A549 (cell line): ENCODE measurements at regions not wholly inside any gene's neighbourhood (a gene's known extent, or its start where the extent isn't known, plus 50 kb on each side); places are given as distances from the start of the nearest gene placed in this dataset.
"Not testable (repeated sequence)": the region's sequence is repeated elsewhere in the genome, so short reads cannot be mapped to it uniquely, and the experiment has no call there.

Source experiments
- ATAC-seq, 2 experiments: fragments of 200-7000 bp in 1 of 2; fragments of >200 bp in 1 of 2; cut with Nextera tagmentation in 1 of 2; cut with Tn5 transposase in 1 of 2; 3 replicates each; pipeline versions ENCODE4 v1.8.0 to v1.9.1; 2018 to 2020; ENCODE audit warnings: mild to moderate bottlenecking in 1 of 2, moderate library complexity in 1 of 2
- CTCF ChIA-PET: fragments of 300-600 bp; sonication (Branson Sonifier 250); formaldehyde crosslinking; extraction: SDS; loops from one replicate; lab custom pipeline; 2021; ENCODE audit warnings: antibody characterized with exemption, inconsistent platforms; lab: Yijun Ruan, JAX
- POLR2A ChIA-PET: fragments of 350-600 bp; formaldehyde crosslinking; extraction: SDS; loops from one replicate; lab custom pipeline; 2021; ENCODE audit warnings: antibody characterized with exemption, inconsistent platforms; lab: Yijun Ruan, JAX
- DNase-seq, 2 experiments: peaks; one replicate each; pipeline versions ENCODE4 v3.0.0 to v3.0.0-alpha.2; 2011 to 2016; ENCODE audit warnings: low read depth in 1 of 2, low spot score in 1 of 2
- FAIRE-seq: peaks from 2 replicates; lab custom pipeline; 2011; peaks lifted over from hg19 to GRCh38; lab: Jason Lieb, UNC
- H3K27ac ChIP-seq, 2 experiments: fragments of >200 bp; sonication (Bioruptor Twin); formaldehyde crosslinking; 3 replicates each; pipeline ENCODE4 v1.5.1; 2016 to 2017
- H3K4me1 ChIP-seq: fragments of >200 bp; sonication (Bioruptor Twin); formaldehyde crosslinking; 3 replicates; pipeline ENCODE4 v1.6.1; 2016
- H3K4me2 ChIP-seq: fragments of >200 bp; sonication (Bioruptor Twin); formaldehyde crosslinking; 3 replicates; pipeline ENCODE4 v1.6.1; 2016
- H3K4me3 ChIP-seq: fragments of >200 bp; sonication (Bioruptor Twin); formaldehyde crosslinking; 3 replicates; pipeline ENCODE4 v1.5.1; 2016
- H3K9me3 ChIP-seq: fragments of >200 bp; sonication (Bioruptor Twin); formaldehyde crosslinking; 3 replicates; pipeline ENCODE4 v1.6.1; 2016
- BHLHE40 ChIP-seq: IDR thresholded peaks from 2 replicates; pipeline ENCODE4 v1.6.1; 2012; ENCODE audit warnings: low read depth, low read length, inconsistent platforms
- EP300 ChIP-seq, 2 experiments: fragments of >200 bp; sonication (Bioruptor Twin); formaldehyde crosslinking; IDR thresholded peaks; 2 replicates in 1 of 2; 3 replicates in 1 of 2; pipeline ENCODE4 v1.6.1; 2016 to 2017
- FOSL2 ChIP-seq, 2 experiments: fragments of 450-650 bp in 1 of 2; fragments of >200 bp in 1 of 2; sonication (Bioruptor Twin) in 1 of 2; formaldehyde crosslinking; IDR thresholded peaks; 2 replicates each; pipeline versions ENCODE4 v1.5.0 to v1.6.1; 2016 to 2020; ENCODE audit warnings: mild to moderate bottlenecking in 1 of 2, moderate library complexity in 1 of 2
- FOXS1 ChIP-seq: fragments of 250-450 bp; sonication (Bioruptor Pico); IDR thresholded peaks from 2 replicates; pipeline ENCODE4 v1.5.0; 2020; ENCODE audit warnings: mild to moderate bottlenecking, moderate library complexity
- HOXB5 ChIP-seq: fragments of 250-450 bp; sonication (Bioruptor Pico); IDR thresholded peaks from 2 replicates; pipeline ENCODE4 v1.5.0; 2020; ENCODE audit warnings: mild to moderate bottlenecking, moderate library complexity
- KDM5A ChIP-seq: fragments of 200-600 bp; sonication (generic); IDR thresholded peaks from 2 replicates; pipeline ENCODE4 v1.6.1; 2016; ENCODE audit warnings: antibody characterized with exemption, mild to moderate bottlenecking
- MAZ ChIP-seq: fragments of 150-350 bp; IDR thresholded peaks from 2 replicates; pipeline ENCODE4 v1.6.1; 2014; ENCODE audit warnings: antibody characterized with exemption, low read depth, low read length, borderline replicate concordance
- RAD21 ChIP-seq, 2 experiments: fragments of >200 bp in 1 of 2; sonication (Bioruptor Twin) in 1 of 2; formaldehyde crosslinking in 1 of 2; IDR thresholded peaks in 1 of 2; conservative IDR thresholded peaks in 1 of 2; 2 replicates in 1 of 2; 3 replicates in 1 of 2; pipeline ENCODE4 v1.6.1; 2012 to 2018; ENCODE audit warnings: inconsistent platforms in 1 of 2
- RARB ChIP-seq: fragments of 250-450 bp; sonication (Bioruptor Pico); IDR thresholded peaks from 2 replicates; pipeline ENCODE4 v1.8.0; 2021; ENCODE audit warnings: mild to moderate bottlenecking, moderate library complexity
- RCOR1 ChIP-seq: fragments of 150-350 bp; IDR thresholded peaks from 2 replicates; pipeline ENCODE4 v1.6.1; 2014; ENCODE audit warnings: antibody characterized with exemption, low read length, low read depth
- SREBF2 ChIP-seq: fragments of 450-650 bp; IDR thresholded peaks from 2 replicates; pipeline ENCODE4 v1.6.1; 2014; ENCODE audit warnings: mild to moderate bottlenecking, moderate library complexity
- ZC3H11A ChIP-seq: fragments of 450-650 bp; IDR thresholded peaks from 2 replicates; pipeline ENCODE4 v1.6.1; 2014; ENCODE audit warnings: antibody characterized with exemption, mild to moderate bottlenecking
- ZFP36 ChIP-seq: fragments of 450-650 bp; IDR thresholded peaks from 2 replicates; pipeline ENCODE4 v1.6.1; 2014; ENCODE audit warnings: borderline replicate concordance; ENCODE audit not compliant: partially characterized antibody
- ZSCAN20 ChIP-seq: fragments of 250-450 bp; sonication (Bioruptor Pico); IDR thresholded peaks from 2 replicates; pipeline ENCODE4 v1.8.0; 2022; ENCODE audit warnings: mild to moderate bottlenecking, moderate library complexity
- WGBS: methylation state at CpG from one replicate; pipeline ENCODE4 v1.1.6; 2017; ENCODE audit errors: missing lambda C conversion rate; 5-methylcytosine and 5-hydroxymethylcytosine counted together
- TF ChIP-seq, protein P1 (sequence below): fragments of 200-600 bp; sonication (generic); IDR thresholded peaks from 2 replicates; pipeline ENCODE4 v1.6.1; 2016; ENCODE audit warnings: antibody characterized with exemption, mild to moderate bottlenecking, moderate library complexity
- TF ChIP-seq, protein P2 (sequence below): fragments of 250-450 bp; sonication (Bioruptor Pico); IDR thresholded peaks from 2 replicates; pipeline ENCODE4 v1.5.0; 2021; ENCODE audit warnings: mild to moderate bottlenecking, moderate library complexity, borderline replicate concordance

DNA sequence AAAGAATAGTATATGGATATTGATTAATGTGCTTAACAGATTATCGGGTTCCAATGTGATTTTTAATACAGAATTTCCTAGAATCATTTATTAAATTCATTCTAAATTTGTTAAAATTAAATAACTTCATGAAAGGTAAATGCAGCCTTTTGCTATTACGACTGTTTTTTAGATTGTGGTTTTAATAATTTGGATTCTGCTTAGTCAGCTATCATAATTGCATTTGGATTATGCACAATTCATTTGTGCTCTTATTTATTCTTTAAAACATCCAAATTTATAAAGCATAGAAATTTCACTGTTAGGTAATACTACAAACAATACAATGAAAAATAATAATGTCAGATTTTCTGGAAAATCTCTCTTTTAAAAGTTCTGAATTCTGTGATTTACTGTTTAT is 1598.5 kb downstream of the EFNA5 start:
- Histone ChIP-seq H3K4me3 (no peak overlapping the region), H3K9me3 (no peaks in the 10 kb centered on the region), H3K27ac (no peak overlapping the region), H3K4me2 (no peak overlapping the region), H3K4me1 (no peaks in the 10 kb centered on the region)
- FAIRE-seq (no peak), ATAC-seq (no peak), DNase-seq (no peak)
- 51% methylated on average over 2 of the region's 2 CpGs for WGBS
- TF ChIP-seq, protein P1, sequence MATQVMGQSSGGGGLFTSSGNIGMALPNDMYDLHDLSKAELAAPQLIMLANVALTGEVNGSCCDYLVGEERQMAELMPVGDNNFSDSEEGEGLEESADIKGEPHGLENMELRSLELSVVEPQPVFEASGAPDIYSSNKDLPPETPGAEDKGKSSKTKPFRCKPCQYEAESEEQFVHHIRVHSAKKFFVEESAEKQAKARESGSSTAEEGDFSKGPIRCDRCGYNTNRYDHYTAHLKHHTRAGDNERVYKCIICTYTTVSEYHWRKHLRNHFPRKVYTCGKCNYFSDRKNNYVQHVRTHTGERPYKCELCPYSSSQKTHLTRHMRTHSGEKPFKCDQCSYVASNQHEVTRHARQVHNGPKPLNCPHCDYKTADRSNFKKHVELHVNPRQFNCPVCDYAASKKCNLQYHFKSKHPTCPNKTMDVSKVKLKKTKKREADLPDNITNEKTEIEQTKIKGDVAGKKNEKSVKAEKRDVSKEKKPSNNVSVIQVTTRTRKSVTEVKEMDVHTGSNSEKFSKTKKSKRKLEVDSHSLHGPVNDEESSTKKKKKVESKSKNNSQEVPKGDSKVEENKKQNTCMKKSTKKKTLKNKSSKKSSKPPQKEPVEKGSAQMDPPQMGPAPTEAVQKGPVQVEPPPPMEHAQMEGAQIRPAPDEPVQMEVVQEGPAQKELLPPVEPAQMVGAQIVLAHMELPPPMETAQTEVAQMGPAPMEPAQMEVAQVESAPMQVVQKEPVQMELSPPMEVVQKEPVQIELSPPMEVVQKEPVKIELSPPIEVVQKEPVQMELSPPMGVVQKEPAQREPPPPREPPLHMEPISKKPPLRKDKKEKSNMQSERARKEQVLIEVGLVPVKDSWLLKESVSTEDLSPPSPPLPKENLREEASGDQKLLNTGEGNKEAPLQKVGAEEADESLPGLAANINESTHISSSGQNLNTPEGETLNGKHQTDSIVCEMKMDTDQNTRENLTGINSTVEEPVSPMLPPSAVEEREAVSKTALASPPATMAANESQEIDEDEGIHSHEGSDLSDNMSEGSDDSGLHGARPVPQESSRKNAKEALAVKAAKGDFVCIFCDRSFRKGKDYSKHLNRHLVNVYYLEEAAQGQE = no peak
- TF ChIP-seq ZSCAN20 (CRISPR knock-in tag) (no peak), MAZ (no peak), FOXS1 (CRISPR knock-in tag) (no peak), EP300 (IDR thresholded peaks at IDR 0.05) (no peak), BHLHE40 (no peak), RCOR1 (no peak), RAD21 (conservative IDR thresholded peaks at IDR 0.05 in 1 of 2, IDR thresholded peaks at IDR 0.05 in 1 of 2) (no peak), FOSL2 (IDR thresholded peaks at IDR 0.05) (no peak), FOSL2 (CRISPR knock-in tag; IDR thresholded peaks at IDR 0.05) (no peak), SREBF2 (no peak), KDM5A (no peak), HOXB5 (CRISPR knock-in tag) (no peak), RARB (CRISPR knock-in tag) (no peak)
- TF ChIP-seq, protein P2, sequence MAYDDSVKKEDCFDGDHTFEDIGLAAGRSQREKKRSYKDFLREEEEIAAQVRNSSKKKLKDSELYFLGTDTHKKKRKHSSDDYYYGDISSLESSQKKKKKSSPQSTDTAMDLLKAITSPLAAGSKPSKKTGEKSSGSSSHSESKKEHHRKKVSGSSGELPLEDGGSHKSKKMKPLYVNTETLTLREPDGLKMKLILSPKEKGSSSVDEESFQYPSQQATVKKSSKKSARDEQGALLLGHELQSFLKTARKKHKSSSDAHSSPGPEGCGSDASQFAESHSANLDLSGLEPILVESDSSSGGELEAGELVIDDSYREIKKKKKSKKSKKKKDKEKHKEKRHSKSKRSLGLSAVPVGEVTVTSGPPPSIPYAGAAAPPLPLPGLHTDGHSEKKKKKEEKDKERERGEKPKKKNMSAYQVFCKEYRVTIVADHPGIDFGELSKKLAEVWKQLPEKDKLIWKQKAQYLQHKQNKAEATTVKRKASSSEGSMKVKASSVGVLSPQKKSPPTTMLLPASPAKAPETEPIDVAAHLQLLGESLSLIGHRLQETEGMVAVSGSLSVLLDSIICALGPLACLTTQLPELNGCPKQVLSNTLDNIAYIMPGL (CRISPR knock-in tag) = no peak
- ChIA-PET CTCF (no interaction called here), POLR2A (no interaction called here)

DNA sequence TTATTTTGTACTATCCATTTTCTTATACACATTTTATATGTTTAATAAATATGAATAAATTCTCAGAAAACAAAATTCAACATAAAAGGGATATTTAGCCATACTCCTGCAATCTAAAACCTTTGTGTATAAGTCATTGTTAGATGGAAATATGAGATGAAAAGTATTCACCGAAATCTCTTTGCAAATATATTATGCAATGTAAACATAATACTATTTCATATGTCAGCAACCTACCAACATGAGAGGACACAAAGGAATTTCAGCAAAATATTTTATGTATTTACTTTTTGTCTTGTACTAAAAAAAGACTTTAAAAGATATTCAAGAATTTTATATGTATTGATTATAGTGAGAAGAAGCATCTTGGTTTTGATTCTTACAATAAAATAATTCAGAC is 1623.4 kb downstream of the EFNA5 start:
- no peak overlapping the region for H3K4me2 ChIP-seq
- DNase-seq (no peak), ATAC-seq (no peak), FAIRE-seq (no peak)
- no peak overlapping the region for H3K27ac ChIP-seq
- TF ChIP-seq ZC3H11A (no peak), RCOR1 (no peak)
- TF ChIP-seq, all 56 proteins: peak for 0
- Histone ChIP-seq H3K4me1 (no peaks in the 10 kb centered on the region), H3K9me3 (no peaks in the 10 kb centered on the region), H3K4me3 (no peak overlapping the region)
- CTCF ChIA-PET = no interaction called here
- POLR2A ChIA-PET = no interaction called here
- WGBS = 8% methylated on average over 1 of the region's 1 CpG

DNA sequence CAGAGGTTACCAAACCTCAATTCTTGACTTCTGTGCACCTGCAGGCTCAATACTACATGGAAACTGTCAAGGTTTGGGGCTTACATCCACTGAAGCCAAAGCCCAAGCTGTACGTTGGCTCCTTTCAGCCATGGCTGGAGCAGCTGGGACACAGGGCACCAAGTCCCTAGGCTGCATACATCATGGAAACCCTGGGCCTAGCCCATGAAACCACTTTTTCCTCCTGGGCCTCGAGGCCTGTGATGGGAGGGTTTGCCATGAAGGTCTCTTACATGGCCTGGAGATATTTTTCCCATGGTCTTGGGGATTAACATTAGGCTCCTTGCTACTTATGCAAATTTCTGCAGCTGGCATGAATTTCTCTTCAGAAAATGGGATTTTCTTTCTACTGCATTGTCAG is 1638.7 kb downstream of the EFNA5 start:
- DNase-seq, H3K27ac ChIP-seq, POLR2A ChIA-PET, FAIRE-seq, H3K4me1 ChIP-seq, H3K4me2 ChIP-seq, H3K9me3 ChIP-seq, ATAC-seq, CTCF ChIA-PET, H3K4me3 ChIP-seq: not testable (repeated sequence)
- peak; percentile 44 for TF ChIP-seq ZFP36
- 0% methylated on average over 2 of the region's 2 CpGs for WGBS
